CD8-positive, alpha-beta memory T cell (primary cell): ENCODE measurements at regions not wholly inside any gene's neighbourhood (a gene's known extent, or its start where the extent isn't known, plus 50 kb on each side); places are given as distances from the start of the nearest gene placed in this dataset.
A peak's percentile ranks its signal among the peaks of the same experiment; 100 is the strongest.
"Not testable (repeated sequence)": the region's sequence is repeated elsewhere in the genome, so short reads cannot be mapped to it uniquely, and the experiment has no call there.

ENCODE experiments used
- CTCF ChIA-PET: fragments of 350-600 bp; sonication (Branson Sonifier 250); formaldehyde crosslinking; loops from one replicate; lab custom pipeline; 2021; ENCODE audit warnings: antibody characterized with exemption; lab: Charles Lee
- POLR2A ChIA-PET: fragments of 350-600 bp; sonication (Branson Sonifier 250); formaldehyde crosslinking; loops from one replicate; lab custom pipeline; 2021; ENCODE audit warnings: antibody characterized with exemption; lab: Charles Lee
- DNase-seq, 5 donors: peaks; one replicate each; pipeline versions ENCODE4 v3.0.0 to v3.0.0-alpha.2; 2020 to 2022; ENCODE audit warnings: mixed read lengths in 1 of 5
- H3K27ac ChIP-seq: one replicate; pipeline ENCODE4 v1.7.0; 2013; ENCODE audit warnings: low read depth, mild to moderate bottlenecking, low read length, moderate library complexity
- H3K27me3 ChIP-seq: 2 replicates; pipeline ENCODE4 v1.7.0; 2013; ENCODE audit warnings: low read length, mild to moderate bottlenecking; ENCODE audit not compliant: insufficient read depth, poor library complexity, severe bottlenecking
- H3K36me3 ChIP-seq: 2 replicates; pipeline ENCODE4 v1.7.0; 2013; ENCODE audit warnings: mild to moderate bottlenecking, low read length, moderate library complexity; ENCODE audit not compliant: insufficient read depth
- H3K4me1 ChIP-seq: 2 replicates; pipeline ENCODE4 v1.7.0; 2013; ENCODE audit warnings: mild to moderate bottlenecking, low read length, moderate library complexity; ENCODE audit not compliant: insufficient read depth
- H3K4me3 ChIP-seq: 2 replicates; pipeline ENCODE4 v1.7.0; 2013; ENCODE audit warnings: mild to moderate bottlenecking, low read length
- H3K9me3 ChIP-seq: 2 replicates; pipeline ENCODE4 v1.7.0; 2013; ENCODE audit warnings: mild to moderate bottlenecking, low read length
- H3K27ac Mint-ChIP-seq, 8 donors: one replicate each; pipeline ENCODE4 v1.8.0; 2020 to 2021; ENCODE audit warnings: mixed read lengths in 8 of 8, mild to moderate bottlenecking in 6 of 8, inconsistent platforms in 3 of 8, moderate library complexity in 3 of 8
- H3K27me3 Mint-ChIP-seq, 2 donors: one replicate each; pipeline ENCODE4 v1.8.0; 2020 to 2021; ENCODE audit warnings: mixed read lengths in 2 of 2, mild to moderate bottlenecking in 1 of 2, moderate library complexity in 1 of 2
- H3K36me3 Mint-ChIP-seq, 3 donors: one replicate each; pipeline ENCODE4 v1.8.0; 2020 to 2021; ENCODE audit warnings: mixed read lengths in 3 of 3, inconsistent platforms in 1 of 3, mild to moderate bottlenecking in 1 of 3
- H3K4me1 Mint-ChIP-seq, 3 donors: one replicate each; pipeline ENCODE4 v1.8.0; 2020 to 2021; ENCODE audit warnings: mixed read lengths in 3 of 3, inconsistent platforms in 1 of 3, mild to moderate bottlenecking in 1 of 3
- H3K4me3 Mint-ChIP-seq, 7 donors: one replicate each; pipeline ENCODE4 v1.8.0; 2020 to 2021; ENCODE audit warnings: mixed read lengths in 7 of 7, mild to moderate bottlenecking in 6 of 7, moderate library complexity in 4 of 7, inconsistent platforms in 2 of 7
- H3K9me3 Mint-ChIP-seq, 5 donors: one replicate each; pipeline ENCODE4 v1.8.0; 2020 to 2022; ENCODE audit warnings: mixed read lengths in 5 of 5, mild to moderate bottlenecking in 3 of 5, moderate library complexity in 2 of 5, inconsistent platforms in 1 of 5

GRCh38 chr3:150324245-150324644 is 83.9 kb upstream of the TSC22D2 start:
- no peaks in the 10 kb centered on the region for H3K4me1 ChIP-seq
- H3K27ac ChIP-seq, result no peak overlapping the region
- no peak overlapping the region for H3K4me3 ChIP-seq
- Mint-ChIP-seq H3K27ac (no peak overlapping the region), H3K4me3 (no peak overlapping the region), H3K27me3 (peaks cover 12 to 46% of the 10 kb centered on the region in 2 donors), H3K36me3 (no peaks in the 10 kb centered on the region), H3K9me3 (no peaks in the 10 kb centered on the region), H3K4me1 (no peaks in the 10 kb centered on the region)
- H3K9me3 ChIP-seq, result no peaks in the 10 kb centered on the region
- CTCF ChIA-PET, result no interaction called here
- H3K27me3 ChIP-seq, result no peaks in the 10 kb centered on the region
- no peaks in the 10 kb centered on the region for H3K36me3 ChIP-seq
- DNase-seq, result no peak
- POLR2A ChIA-PET, result no interaction called here

GRCh38 chr3:150323770-150324169 is 84.3 kb upstream of the TSC22D2 start:
- Histone ChIP-seq H3K27me3 (no peaks in the 10 kb centered on the region), H3K4me3 (no peak overlapping the region), H3K27ac (no peak overlapping the region), H3K4me1 (no peaks in the 10 kb centered on the region), H3K36me3 (no peaks in the 10 kb centered on the region), H3K9me3 (no peaks in the 10 kb centered on the region)
- Mint-ChIP-seq H3K4me3 (no peak overlapping the region), H3K27ac (peak overlapping the region in 1 of 8 donors; percentile 26), H3K9me3 (no peaks in the 10 kb centered on the region), H3K27me3 (peaks cover 12 to 50% of the 10 kb centered on the region in 2 donors), H3K36me3 (no peaks in the 10 kb centered on the region), H3K4me1 (no peaks in the 10 kb centered on the region)
- no peak for DNase-seq
- POLR2A ChIA-PET, result no interaction called here
- CTCF ChIA-PET, result no interaction called here

GRCh38 chr3:150323091-150323490 is 85.0 kb upstream of the TSC22D2 start:
- peaks cover 12 to 45% of the 10 kb centered on the region in 2 donors for H3K27me3 Mint-ChIP-seq
- not testable (repeated sequence) for H3K4me1 Mint-ChIP-seq

GRCh38 chr3:150320971-150321370 is 87.1 kb upstream of the TSC22D2 start:
- H3K4me3 ChIP-seq, H3K4me3 Mint-ChIP-seq, H3K36me3 ChIP-seq, H3K9me3 Mint-ChIP-seq, POLR2A ChIA-PET, H3K27ac ChIP-seq, H3K27me3 ChIP-seq, H3K9me3 ChIP-seq, H3K4me1 ChIP-seq, CTCF ChIA-PET, DNase-seq, H3K4me1 Mint-ChIP-seq, H3K36me3 Mint-ChIP-seq, H3K27ac Mint-ChIP-seq: not testable (repeated sequence)
- peaks cover 12 to 37% of the 10 kb centered on the region in 2 donors for H3K27me3 Mint-ChIP-seq

More at GRCh38 chr3:150323091-150323490, 85.0 kb upstream of the TSC22D2 start:
- CTCF ChIA-PET, H3K36me3 Mint-ChIP-seq, H3K4me1 ChIP-seq, H3K27me3 ChIP-seq, H3K4me3 ChIP-seq, H3K27ac Mint-ChIP-seq, H3K27ac ChIP-seq, H3K36me3 ChIP-seq, H3K9me3 ChIP-seq, POLR2A ChIA-PET, DNase-seq, H3K4me3 Mint-ChIP-seq, H3K9me3 Mint-ChIP-seq: not testable (repeated sequence)

- CTCF ChIA-PET, result no interaction called here
- Histone ChIP-seq H3K27me3 (no peaks in the 10 kb centered on the region), H3K4me1 (no peaks in the 10 kb centered on the region), H3K27ac (no peak overlapping the region), H3K9me3 (no peaks in the 10 kb centered on the region), H3K36me3 (no peaks in the 10 kb centered on the region), H3K4me3 (no peak overlapping the region)
- Mint-ChIP-seq H3K9me3 (no peaks in the 10 kb centered on the region), H3K36me3 (no peaks in the 10 kb centered on the region), H3K4me1 (no peaks in the 10 kb centered on the region), H3K27me3 (peaks cover 8 to 31% of the 10 kb centered on the region in 2 donors), H3K4me3 (no peak overlapping the region), H3K27ac (no peak overlapping the region)
- DNase-seq, result no peak
- POLR2A ChIA-PET, result no interaction called here
Measured at GRCh38 chr3:150319900-150320299, 88.2 kb upstream of the TSC22D2 start.

- H3K27me3 ChIP-seq, result no peaks in the 10 kb centered on the region
- no peak overlapping the region for H3K27ac ChIP-seq
- ChIA-PET CTCF (no interaction called here), POLR2A (no interaction called here)
- no peak for DNase-seq
- H3K9me3 Mint-ChIP-seq, result no peaks in the 10 kb centered on the region
- H3K4me3 Mint-ChIP-seq, result no peak overlapping the region
- H3K36me3 ChIP-seq, result no peaks in the 10 kb centered on the region
- H3K36me3 Mint-ChIP-seq, result no peaks in the 10 kb centered on the region
- no peak overlapping the region for H3K27ac Mint-ChIP-seq
- no peak overlapping the region for H3K4me3 ChIP-seq
- H3K27me3 Mint-ChIP-seq, result peaks cover 10 to 35% of the 10 kb centered on the region in 2 donors
- no peaks in the 10 kb centered on the region for H3K4me1 ChIP-seq
- no peaks in the 10 kb centered on the region for H3K9me3 ChIP-seq
- no peaks in the 10 kb centered on the region for H3K4me1 Mint-ChIP-seq
Measured at GRCh38 chr3:150317469-150317868, 90.6 kb upstream of the TSC22D2 start.

- CTCF ChIA-PET, result no interaction called here
- no peaks in the 10 kb centered on the region for H3K9me3 Mint-ChIP-seq
Measured at GRCh38 chr3:150315721-150316120, 92.4 kb upstream of the TSC22D2 start.

GRCh38 chr3:150314248-150315004 is 93.7 kb upstream of the TSC22D2 start:
- Mint-ChIP-seq H3K4me3 (no peak overlapping the region), H3K36me3 (no peaks in the 10 kb centered on the region), H3K4me1 (no peaks in the 10 kb centered on the region), H3K9me3 (no peaks in the 10 kb centered on the region), H3K27me3 (peaks cover 15 to 44% of the 10 kb centered on the region in 2 donors), H3K27ac (no peak overlapping the region)
- Histone ChIP-seq H3K27me3 (no peaks in the 10 kb centered on the region), H3K36me3 (no peaks in the 10 kb centered on the region), H3K27ac (no peak overlapping the region), H3K4me3 (no peak overlapping the region), H3K4me1 (no peaks in the 10 kb centered on the region), H3K9me3 (no peaks in the 10 kb centered on the region)
- ChIA-PET CTCF (no interaction called here), POLR2A (no interaction called here)
- DNase-seq, result no peak

More at GRCh38 chr3:150315721-150316120, 92.4 kb upstream of the TSC22D2 start:
- no peaks in the 10 kb centered on the region for H3K36me3 ChIP-seq
- Mint-ChIP-seq H3K4me3 (no peak overlapping the region), H3K36me3 (no peaks in the 10 kb centered on the region), H3K27me3 (peaks cover 9 to 42% of the 10 kb centered on the region in 2 donors), H3K4me1 (no peaks in the 10 kb centered on the region), H3K27ac (no peak overlapping the region)
- H3K9me3 ChIP-seq, result no peaks in the 10 kb centered on the region
- H3K27ac ChIP-seq, result no peak overlapping the region
- POLR2A ChIA-PET, result no interaction called here
- H3K4me3 ChIP-seq, result no peak overlapping the region
- DNase-seq, result no peak
- no peaks in the 10 kb centered on the region for H3K4me1 ChIP-seq
- no peaks in the 10 kb centered on the region for H3K27me3 ChIP-seq
